Neural cell (in vitro differentiated cells): ENCODE measurements at regions not wholly inside any gene's neighbourhood (a gene's known extent, or its start where the extent isn't known, plus 50 kb on each side); places are given as distances from the start of the nearest gene placed in this dataset.

Experiments
- H2AFZ ChIP-seq: fragments of 200-600, 300-800 bp; sonication (generic), shearing (Covaris generic); 2 replicates; pipeline ENCODE4 v1.6.0; 2014; ENCODE audit warnings: low read depth, mild to moderate bottlenecking, antibody characterized with exemption, low read length, moderate library complexity
- H3F3A ChIP-seq: fragments of 200-600 bp; shearing (Covaris generic); 2 replicates; pipeline ENCODE4 v1.6.1; 2016; ENCODE audit warnings: mild to moderate bottlenecking, moderate library complexity, mixed read lengths, antibody characterized with exemption, low read length; ENCODE audit not compliant: insufficient read depth, poor library complexity, severe bottlenecking
- H3K27ac ChIP-seq: fragments of 200-600, 300-800 bp; sonication (generic), shearing (Covaris generic); 2 replicates; pipeline ENCODE4 v1.5.1; 2014; ENCODE audit warnings: mild to moderate bottlenecking, low read length, moderate library complexity
- H3K27me3 ChIP-seq: fragments of 300-800, 200-600 bp; sonication (generic), shearing (Covaris generic); 2 replicates; pipeline ENCODE4 v1.6.0; 2014; ENCODE audit warnings: mild to moderate bottlenecking, low read depth, low read length, moderate library complexity; ENCODE audit not compliant: insufficient read depth
- H3K36me3 ChIP-seq: fragments of 300-800, 200-600 bp; sonication (generic), shearing (Covaris generic); 2 replicates; pipeline ENCODE4 v1.5.1; 2014; ENCODE audit warnings: mild to moderate bottlenecking, antibody characterized with exemption, low read length, moderate library complexity; ENCODE audit not compliant: insufficient read depth
- H3K4me2 ChIP-seq: fragments of 300-800, 200-600 bp; sonication (generic), shearing (Covaris generic); 2 replicates; pipeline ENCODE4 v1.6.0; 2014; ENCODE audit warnings: mild to moderate bottlenecking, low read length
- H3K4me3 ChIP-seq: fragments of 300-800, 200-600 bp; sonication (generic), shearing (Covaris generic); 2 replicates; pipeline ENCODE4 v1.5.1; 2014; ENCODE audit warnings: mild to moderate bottlenecking, low read length, moderate library complexity
- H3K79me2 ChIP-seq: fragments of 200-600 bp; shearing (Covaris generic); replicated peaks from 2 replicates; pipeline ENCODE4 v1.6.0; 2014; ENCODE audit warnings: mild to moderate bottlenecking, low read length, moderate library complexity; ENCODE audit not compliant: insufficient read depth
- H3K9ac ChIP-seq: fragments of 300-800, 200-600 bp; sonication (generic), shearing (Covaris generic); 2 replicates; pipeline ENCODE4 v1.6.1; 2016; ENCODE audit warnings: mild to moderate bottlenecking, low read length, mixed read lengths
- H3K9me2 ChIP-seq: fragments of 200-600 bp; shearing (Covaris generic); 2 replicates; pipeline ENCODE4 v1.6.1; 2016; ENCODE audit warnings: mild to moderate bottlenecking, low read length, mixed read lengths; ENCODE audit not compliant: insufficient read depth
- H3K9me3 ChIP-seq: fragments of 200-600, 300-800 bp; sonication (generic), shearing (Covaris generic); 2 replicates; pipeline ENCODE4 v1.6.1; 2016; ENCODE audit warnings: mild to moderate bottlenecking, mixed run types, low read length, moderate library complexity, mixed read lengths
- H4K20me1 ChIP-seq: fragments of 200-600 bp; shearing (Covaris generic); 2 replicates; pipeline ENCODE4 v1.6.1; 2016; ENCODE audit warnings: mild to moderate bottlenecking, mixed run types; ENCODE audit not compliant: insufficient read depth
- CTCF ChIP-seq: fragments of 450-650 bp; IDR thresholded peaks from 2 replicates; pipeline ENCODE4 v1.5.1; 2014; ENCODE audit warnings: antibody characterized with exemption, mild to moderate bottlenecking, moderate library complexity; ENCODE audit not compliant: poor library complexity, severe bottlenecking
- EP300 ChIP-seq: fragments of 450-650 bp; conservative IDR thresholded peaks from 2 replicates; pipeline ENCODE4 v1.6.1; 2014; ENCODE audit warnings: antibody characterized with exemption, mild to moderate bottlenecking, moderate library complexity; ENCODE audit not compliant: poor library complexity, severe bottlenecking
- EZH2 ChIP-seq: fragments of 200-600, 300-800 bp; shearing (Covaris generic), sonication (generic); IDR thresholded peaks from 2 replicates; pipeline ENCODE4 v1.6.1; 2014; ENCODE audit warnings: antibody characterized with exemption, low read length, borderline replicate concordance, mild to moderate bottlenecking; ENCODE audit not compliant: insufficient read depth, poor library complexity, severe bottlenecking
- MXI1 ChIP-seq: fragments of 450-650 bp; conservative IDR thresholded peaks from 2 replicates; pipeline ENCODE4 v1.6.1; 2014; ENCODE audit warnings: antibody characterized with exemption, mild to moderate bottlenecking; ENCODE audit not compliant: poor library complexity, severe bottlenecking
- POLR2AphosphoS5 ChIP-seq: IDR thresholded peaks from 2 replicates; pipeline ENCODE4 v1.6.1; 2012
- RAD21 ChIP-seq: fragments of 450-650 bp; conservative IDR thresholded peaks from 2 replicates; pipeline ENCODE4 v1.6.1; 2014; ENCODE audit warnings: antibody characterized with exemption, mild to moderate bottlenecking, moderate library complexity
- REST ChIP-seq: IDR thresholded peaks from 2 replicates; pipeline ENCODE4 v1.6.1; 2012; ENCODE audit warnings: borderline replicate concordance
- SMC3 ChIP-seq: fragments of 450-650 bp; conservative IDR thresholded peaks from 2 replicates; pipeline ENCODE4 v1.6.1; 2014; ENCODE audit warnings: antibody characterized with exemption, mild to moderate bottlenecking, moderate library complexity; ENCODE audit not compliant: poor library complexity
- TAF1 ChIP-seq: IDR thresholded peaks from 2 replicates; pipeline ENCODE4 v1.6.1; 2012; ENCODE audit warnings: low read depth

- peaks cover 75% of the 10 kb centered on the region for H3K27me3 ChIP-seq
- no peaks in the 10 kb centered on the region for H3K79me2 ChIP-seq
Observed at GRCh38 chr9:21556581-21557427, 74.7 kb upstream of the IFNE start.

DNA sequence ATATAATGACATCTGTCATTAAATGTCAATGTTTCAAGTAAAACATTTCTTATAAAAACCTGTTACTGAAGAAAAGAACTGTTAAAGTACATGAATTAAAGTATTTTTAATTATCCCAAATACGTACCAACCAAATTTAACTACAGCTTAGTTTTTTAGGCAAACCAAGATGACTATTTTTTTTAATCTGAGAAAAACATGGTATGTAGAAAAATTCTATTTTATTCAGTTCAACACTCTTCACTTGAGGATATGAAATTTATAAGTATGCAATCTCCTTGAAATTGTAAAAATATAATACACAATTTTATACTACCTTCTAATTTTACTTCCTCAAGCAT lies 75.3 kb upstream of the IFNE start:
- Histone ChIP-seq H3K36me3 (no peaks in the 10 kb centered on the region), H2AFZ (no peak overlapping the region), H3K9ac (no peak overlapping the region), H3K79me2 (no peaks in the 10 kb centered on the region), H3K4me3 (no peak overlapping the region), H3K27ac (no peak overlapping the region), H3K27me3 (peaks cover 79% of the 10 kb centered on the region), H3K9me2 (no peaks in the 10 kb centered on the region), H3K4me2 (no peak overlapping the region), H4K20me1 (no peaks in the 10 kb centered on the region), H3K9me3 (no peaks in the 10 kb centered on the region), H3F3A (no peaks in the 10 kb centered on the region)
- no peak for TF ChIP-seq POLR2AphosphoS5
- TF ChIP-seq TAF1 = no peak
- no peak for TF ChIP-seq CTCF
- TF ChIP-seq SMC3 = no peak
- no peak for TF ChIP-seq EP300
- no peak for TF ChIP-seq REST

More at GRCh38 chr9:21556581-21557427, 74.7 kb upstream of the IFNE start:
- H3K4me3 ChIP-seq = no peak overlapping the region
- no peak overlapping the region for H3K27ac ChIP-seq
- no peak overlapping the region for H3K4me2 ChIP-seq
- TF ChIP-seq MXI1 = no peak
- TF ChIP-seq TAF1 = no peak
- no peak for TF ChIP-seq RAD21
- TF ChIP-seq SMC3 = no peak
- TF ChIP-seq EP300 = no peak
- TF ChIP-seq POLR2AphosphoS5 = no peak
- TF ChIP-seq CTCF = no peak
- TF ChIP-seq REST = no peak
- TF ChIP-seq EZH2 = no peak
- H3K36me3 ChIP-seq = no peaks in the 10 kb centered on the region
- H3K9me3 ChIP-seq = no peaks in the 10 kb centered on the region
- H3K9ac ChIP-seq = no peak overlapping the region
- H4K20me1 ChIP-seq = no peaks in the 10 kb centered on the region
- H3F3A ChIP-seq = no peaks in the 10 kb centered on the region
- no peak overlapping the region for H2AFZ ChIP-seq
- H3K9me2 ChIP-seq = no peaks in the 10 kb centered on the region
